Uterus (tissue), 3 donors: ENCODE measurements at regions not wholly inside any gene's neighbourhood (a gene's known extent, or its start where the extent isn't known, plus 50 kb on each side); places are given as distances from the start of the nearest gene placed in this dataset.
"Not testable (repeated sequence)": the region's sequence is repeated elsewhere in the genome, so short reads cannot be mapped to it uniquely, and the experiment has no call there.

Source experiments
- DNase-seq, 2 donors: peaks; one replicate each; pipeline ENCODE4 v3.0.0-alpha.2; 2019 to 2020
- H3K27ac ChIP-seq, 2 donors: fragments of 200-600 bp; sonication (generic); 1 replicate in 1 of 2; 2 replicates in 1 of 2; pipeline ENCODE4 v1.5.1; 2016 to 2018
- H3K27me3 ChIP-seq, 2 donors: fragments of 200-600 bp; sonication (generic); one replicate each; pipeline ENCODE4 v1.5.1; 2018 to 2019; ENCODE audit warnings: control low read depth in 1 of 2
- H3K36me3 ChIP-seq, 2 donors: fragments of 200-600 bp; sonication (generic); one replicate each; pipeline ENCODE4 v1.5.1; 2019; ENCODE audit warnings: control low read depth in 1 of 2
- H3K4me1 ChIP-seq, 2 donors: fragments of 200-600 bp; sonication (generic); one replicate each; pipeline ENCODE4 v1.5.1; 2018 to 2019; ENCODE audit warnings: control low read depth in 1 of 2
- H3K4me3 ChIP-seq, 2 donors: fragments of 200-600 bp; sonication (generic); 1 replicate in 1 of 2; 2 replicates in 1 of 2; pipeline ENCODE4 v1.5.1; 2018 to 2019; ENCODE audit warnings: mild to moderate bottlenecking in 1 of 2
- H3K9me3 ChIP-seq, 2 donors: fragments of 200-600 bp; sonication (generic); one replicate each; pipeline ENCODE4 v1.5.1; 2019; ENCODE audit warnings: control low read depth in 1 of 2
- CTCF ChIP-seq, 4 experiments: fragments of 200-600 bp in 2 of 4; fragments of 450-650 bp in 2 of 4; sonication (generic) in 2 of 4; IDR thresholded peaks; one replicate each; pipeline ENCODE4 v1.5.1; 2016 to 2019; ENCODE audit warnings: antibody characterized with exemption in 4 of 4, mild to moderate bottlenecking in 2 of 4, moderate library complexity in 1 of 4
- POLR2A ChIP-seq, 2 donors: fragments of 450-650 bp; IDR thresholded peaks; one replicate each; pipeline ENCODE4 v1.6.1; 2016; ENCODE audit warnings: antibody characterized with exemption in 2 of 2, mild to moderate bottlenecking in 1 of 2, moderate library complexity in 1 of 2
- intact Hi-C: fragments of 100-400 bp; cut with DNase I; formaldehyde crosslinking; loops from one replicate; pipeline ENCODE4 v1.15.1; 2023; ENCODE audit warnings: low total_unique reads
- donor health status: DM: yes; HTN: yes; CAD: no.

GRCh38 chr13:37475966-37476365, 122.6 kb downstream of the POSTN start:
- Histone ChIP-seq H3K9me3 (no peaks in the 10 kb centered on the region), H3K4me3 (no peak overlapping the region), H3K27me3 (no peaks in the 10 kb centered on the region), H3K27ac (no peak overlapping the region), H3K4me1 (no peaks in the 10 kb centered on the region), H3K36me3 (no peaks in the 10 kb centered on the region)
- intact Hi-C loops, result loop anchor here (10.0 kb wide), 1 partner anchor 109 kb away; no protein-coding TSS in a partner anchor
- no peak for DNase-seq
- TF ChIP-seq POLR2A (IDR thresholded peaks at IDR 0.05) (no peak), CTCF (IDR thresholded peaks at IDR 0.05) (no peak)

- H3K27me3 ChIP-seq, result no peaks in the 10 kb centered on the region
- H3K4me1 ChIP-seq, result no peaks in the 10 kb centered on the region
- no peaks in the 10 kb centered on the region for H3K9me3 ChIP-seq
- H3K36me3 ChIP-seq, result no peaks in the 10 kb centered on the region
- TF ChIP-seq CTCF (IDR thresholded peaks at IDR 0.05) (no peak), POLR2A (IDR thresholded peaks at IDR 0.05) (no peak)
- no peak overlapping the region for H3K27ac ChIP-seq
- intact Hi-C loops, result loop anchor here (10.0 kb wide), 1 partner anchor 110 kb away; no protein-coding TSS in a partner anchor
- no peak for DNase-seq
- no peak overlapping the region for H3K4me3 ChIP-seq
Observed at GRCh38 chr13:37475151-37475550, 123.4 kb downstream of the POSTN start.

- Histone ChIP-seq H3K4me3 (no peak overlapping the region), H3K27me3 (no peaks in the 10 kb centered on the region), H3K36me3 (no peaks in the 10 kb centered on the region), H3K27ac (no peak overlapping the region), H3K9me3 (no peaks in the 10 kb centered on the region), H3K4me1 (no peaks in the 10 kb centered on the region)
- intact Hi-C loops, result loop anchor here (10.0 kb wide), 1 partner anchor 112 kb away; no protein-coding TSS in a partner anchor
- no peak for TF ChIP-seq CTCF (IDR thresholded peaks at IDR 0.05)
- TF ChIP-seq POLR2A (IDR thresholded peaks at IDR 0.05), result no peak
- DNase-seq, result no peak
Observed at GRCh38 chr13:37473035-37473434, 125.5 kb downstream of the POSTN start.

GRCh38 chr13:37472266-37472665, 126.3 kb downstream of the POSTN start:
- intact Hi-C loops, result loop anchor here (10.0 kb wide), 1 partner anchor 113 kb away; no protein-coding TSS in a partner anchor
- not testable (repeated sequence) for H3K27ac ChIP-seq, DNase-seq

GRCh38 chr13:37460166-37460565, 138.4 kb downstream of the POSTN start:
- H3K36me3 ChIP-seq, result no peaks in the 10 kb centered on the region
- no peak for DNase-seq
- intact Hi-C loops, result no loop called here
- H3K4me1 ChIP-seq, result no peaks in the 10 kb centered on the region
- no peak overlapping the region for H3K4me3 ChIP-seq
- H3K27ac ChIP-seq, result no peak overlapping the region
- TF ChIP-seq POLR2A (IDR thresholded peaks at IDR 0.05) (no peak), CTCF (IDR thresholded peaks at IDR 0.05) (no peak)
- H3K9me3 ChIP-seq, result no peaks in the 10 kb centered on the region
- H3K27me3 ChIP-seq, result no peaks in the 10 kb centered on the region

More at GRCh38 chr13:37472266-37472665, 126.3 kb downstream of the POSTN start:
- H3K36me3 ChIP-seq, H3K4me1 ChIP-seq, H3K27me3 ChIP-seq, H3K4me3 ChIP-seq, H3K9me3 ChIP-seq: not testable (repeated sequence)

GRCh38 chr13:37457612-37458011, 141.0 kb downstream of the POSTN start:
- H3K4me1 ChIP-seq, result no peaks in the 10 kb centered on the region

More at GRCh38 chr13:37457612-37458011, 141.0 kb downstream of the POSTN start:
- Histone ChIP-seq H3K27me3 (no peaks in the 10 kb centered on the region), H3K27ac (no peak overlapping the region), H3K9me3 (no peaks in the 10 kb centered on the region), H3K4me3 (no peak overlapping the region), H3K36me3 (no peaks in the 10 kb centered on the region)
- DNase-seq, result no peak
- TF ChIP-seq CTCF (IDR thresholded peaks at IDR 0.05) (no peak), POLR2A (IDR thresholded peaks at IDR 0.05) (no peak)
- intact Hi-C loops, result no loop called here
